ENCODE measurements at regions not wholly inside any gene's neighbourhood (a gene's known extent, or its start where the extent isn't known, plus 50 kb on each side); places are given as distances from the start of the nearest gene placed in this dataset.

- no peak for DNase-seq
Measured at GRCh38 chr1:115491298-115492018, 150.3 kb upstream of the VANGL1 start.

DNA sequence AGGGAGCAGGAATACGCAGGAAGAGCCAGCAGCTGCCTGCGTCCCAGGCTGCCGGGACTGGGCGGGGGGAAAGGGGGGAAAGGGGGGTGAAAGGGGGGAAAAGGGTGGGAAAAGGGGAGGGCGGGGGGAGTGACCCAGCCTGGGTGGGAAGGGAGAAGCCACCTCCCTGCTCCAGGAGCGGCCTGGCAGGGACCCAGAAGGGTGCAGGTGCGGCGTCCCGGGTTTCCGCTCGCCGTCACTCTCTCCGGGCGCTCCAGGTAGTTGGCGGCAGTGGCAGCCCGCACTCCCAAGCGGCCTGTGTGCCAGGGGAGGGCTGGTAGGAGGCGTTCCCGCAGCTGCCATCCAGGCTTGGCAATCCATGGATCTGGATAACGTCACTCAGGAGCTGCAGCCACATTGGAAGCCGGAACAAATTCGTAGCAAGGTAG lies 141.0 kb upstream of the NGF start:
- DNase-seq, result peak; percentile 44

- peak; percentile 41 for DNase-seq
Measured at GRCh38 chr1:115477071-115477470, 139.0 kb upstream of the NGF start.

- DNase-seq, result peak; percentile 53
Measured at GRCh38 chr1:115476616-115477015, 138.6 kb upstream of the NGF start.

DNA sequence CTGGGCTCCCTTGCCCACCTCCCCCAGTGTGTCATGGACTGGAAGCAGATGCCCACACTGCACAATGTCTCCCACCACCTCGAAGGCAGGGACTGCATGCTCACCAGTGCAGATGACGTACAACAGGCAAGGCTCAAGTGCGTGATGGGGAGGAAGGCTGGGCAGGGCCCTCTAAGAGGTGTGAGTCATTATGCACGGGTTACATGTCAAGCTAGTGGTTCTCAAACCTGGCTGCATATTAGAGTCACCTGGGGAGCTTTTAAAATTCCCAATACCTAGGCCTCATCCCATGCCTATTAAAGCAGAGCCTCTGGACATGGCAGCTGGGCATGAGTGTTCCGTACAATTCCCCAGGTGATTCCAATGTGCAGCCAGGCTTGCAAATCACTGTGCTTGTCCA lies 137.9 kb upstream of the NGF start:
- no peak for DNase-seq

DNA sequence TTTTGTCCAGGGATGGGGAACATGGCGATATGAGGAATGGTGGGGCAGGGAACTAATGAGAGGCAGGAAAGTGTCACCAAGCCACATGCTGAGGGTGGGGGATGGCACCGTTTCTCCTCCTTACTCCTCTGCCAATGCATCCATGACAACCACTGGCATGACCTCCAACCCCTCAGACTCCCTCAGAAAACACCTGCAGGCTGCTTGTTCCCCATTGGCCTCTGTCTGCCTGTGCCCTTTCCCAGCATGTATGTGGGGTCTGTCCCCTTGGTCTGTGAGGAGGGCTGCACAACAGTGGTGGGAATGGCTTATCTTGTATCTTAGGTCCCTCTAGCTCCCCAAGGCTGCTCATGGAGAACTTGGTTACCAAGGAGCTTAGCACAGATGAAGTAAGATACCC lies 137.2 kb upstream of the NGF start:
- peak; percentile 24 for DNase-seq

DNA sequence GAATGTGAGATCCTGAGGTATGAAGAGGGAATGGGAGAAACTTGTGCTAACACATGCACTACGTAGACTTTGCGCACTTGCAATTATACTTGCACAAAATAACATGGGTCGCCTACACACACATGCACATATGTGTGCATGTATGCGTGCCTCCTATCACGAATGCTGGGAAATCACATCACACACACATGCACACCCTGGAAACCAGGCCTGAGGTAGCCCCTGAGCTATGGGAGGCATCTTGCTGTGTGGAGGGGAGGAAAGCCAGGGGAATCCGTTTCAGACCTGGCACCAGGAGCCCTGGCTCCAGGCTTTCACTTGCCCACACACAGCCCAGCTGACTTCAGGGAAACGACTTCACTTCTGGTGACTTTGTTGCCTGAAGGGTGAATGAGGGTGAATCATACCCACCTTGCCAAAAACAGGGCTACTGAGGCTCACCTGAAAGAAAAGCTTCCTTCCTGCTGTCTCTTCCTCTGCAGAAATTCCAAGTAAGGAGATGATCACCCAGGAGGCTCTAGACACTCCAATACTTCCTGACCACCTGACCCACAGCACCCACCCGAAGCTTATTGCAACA lies 136.0 kb upstream of the NGF start:
- peak; percentile 52 for DNase-seq

DNA sequence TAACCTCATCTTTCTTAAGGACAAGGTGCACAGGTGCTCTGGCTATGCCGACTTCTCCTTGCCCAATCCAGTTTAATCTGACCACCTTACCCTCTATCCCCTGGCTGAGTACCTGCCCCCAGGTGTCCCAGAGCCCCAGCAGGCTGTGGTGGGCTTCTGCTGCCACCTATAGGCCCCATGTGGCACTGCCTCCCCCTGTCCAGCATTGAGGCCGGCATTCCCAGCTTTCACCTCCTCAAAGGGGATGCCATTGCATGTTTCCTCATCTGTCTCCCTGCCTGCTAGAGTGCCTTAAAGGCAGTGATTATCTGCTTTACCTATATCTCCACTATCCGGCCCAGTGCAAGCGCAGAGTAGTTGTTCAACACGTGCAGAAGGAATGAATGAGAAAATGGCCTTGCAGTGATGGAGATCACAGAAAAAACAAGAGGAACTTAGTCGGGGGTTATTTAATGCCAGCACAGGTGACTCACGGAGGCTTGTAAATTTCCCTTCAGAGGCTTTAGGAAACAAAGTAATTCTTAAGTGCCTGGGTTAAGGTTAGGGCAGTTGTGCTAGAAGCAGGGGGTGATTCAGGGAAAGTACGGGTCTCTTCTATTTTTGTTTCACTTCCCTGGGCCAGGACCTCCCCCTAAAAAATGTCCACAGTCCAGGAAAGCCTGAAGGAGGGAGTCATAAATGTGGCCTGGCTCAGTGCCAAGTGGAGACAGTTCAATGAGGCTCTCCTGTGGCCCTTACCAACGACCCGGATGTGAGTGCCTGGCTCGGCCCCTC lies 131.8 kb upstream of the NGF start:
- DNase-seq, result peak; percentile 86

GRCh38 chr1:115467790-115468189 lies 129.7 kb upstream of the NGF start:
- DNase-seq, result no peak

DNA sequence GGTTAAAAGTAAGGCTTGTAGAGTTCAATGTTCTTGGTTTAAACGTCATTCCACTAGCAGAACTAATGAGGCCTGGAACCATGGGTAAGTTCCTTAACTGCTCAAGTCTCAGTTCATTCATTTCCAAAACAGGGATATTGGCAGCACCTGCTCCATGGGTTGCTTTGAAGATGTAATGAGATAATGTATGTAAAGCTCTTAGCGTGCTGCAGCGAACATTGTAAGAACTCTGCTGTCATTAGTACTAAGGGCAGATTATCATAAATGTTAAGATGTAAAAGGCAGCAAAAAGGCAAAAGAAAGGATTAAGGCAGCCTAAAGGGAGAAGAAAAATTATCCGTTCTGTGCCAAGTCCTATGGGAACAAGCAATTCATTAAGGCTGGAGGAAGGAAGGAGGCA lies 129.1 kb upstream of the NGF start:
- DNase-seq, result no peak

DNA sequence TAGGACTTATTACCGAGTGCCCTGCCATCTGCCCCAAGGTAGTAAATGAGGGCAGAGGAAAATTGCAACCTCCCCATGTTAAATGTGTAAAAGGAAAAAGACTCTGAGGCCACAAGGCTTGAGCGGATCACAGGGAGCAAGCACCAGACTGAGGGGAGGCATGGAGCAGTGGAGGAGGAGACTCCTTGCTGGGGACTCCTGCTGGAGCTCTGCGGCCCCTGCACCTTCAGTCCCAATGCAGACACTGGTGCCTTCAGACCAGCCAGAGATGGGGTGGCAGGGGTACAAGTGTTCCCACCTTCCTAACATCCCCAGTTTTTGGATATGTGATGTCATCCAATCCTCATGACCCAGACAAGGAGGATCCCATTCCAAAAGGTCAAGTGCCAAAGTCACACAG lies 128.4 kb upstream of the NGF start:
- no peak for DNase-seq

DNA sequence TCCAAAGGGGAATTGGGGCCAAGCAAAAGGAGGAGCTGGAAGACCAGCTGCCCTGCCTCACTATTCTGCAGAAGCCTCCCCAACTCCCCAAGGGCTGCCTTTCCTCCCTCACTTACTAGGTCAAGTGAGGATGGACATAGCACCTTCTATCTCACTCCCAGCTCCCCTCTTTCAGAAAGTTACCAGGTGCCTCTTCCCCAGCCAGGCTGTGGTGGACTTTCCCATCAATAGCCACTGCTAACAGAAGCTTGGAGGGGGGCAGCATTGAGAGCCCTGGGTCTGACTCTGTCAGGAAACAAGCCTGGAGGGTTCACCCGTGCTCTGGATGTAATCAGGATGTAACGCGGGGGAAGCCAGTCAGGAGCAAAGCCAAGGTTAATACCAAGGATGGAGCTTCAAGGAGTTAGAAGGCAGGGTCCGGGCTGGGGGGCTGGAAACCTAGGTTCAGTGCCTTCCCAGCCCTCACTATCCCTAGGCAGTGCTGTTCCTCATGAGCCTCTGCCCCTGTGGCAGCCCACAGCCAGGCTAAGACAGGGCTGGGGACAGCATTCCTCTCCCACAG lies 127.8 kb upstream of the NGF start:
- DNase-seq, result no peak

GRCh38 chr1:115463347-115463746 lies 125.3 kb upstream of the NGF start:
- no peak for DNase-seq

- DNase-seq, result no peak
Measured at GRCh38 chr1:115462566-115463076, 124.6 kb upstream of the NGF start.

- no peak for DNase-seq
Measured at GRCh38 chr1:115461526-115461925, 123.5 kb upstream of the NGF start.

DNA sequence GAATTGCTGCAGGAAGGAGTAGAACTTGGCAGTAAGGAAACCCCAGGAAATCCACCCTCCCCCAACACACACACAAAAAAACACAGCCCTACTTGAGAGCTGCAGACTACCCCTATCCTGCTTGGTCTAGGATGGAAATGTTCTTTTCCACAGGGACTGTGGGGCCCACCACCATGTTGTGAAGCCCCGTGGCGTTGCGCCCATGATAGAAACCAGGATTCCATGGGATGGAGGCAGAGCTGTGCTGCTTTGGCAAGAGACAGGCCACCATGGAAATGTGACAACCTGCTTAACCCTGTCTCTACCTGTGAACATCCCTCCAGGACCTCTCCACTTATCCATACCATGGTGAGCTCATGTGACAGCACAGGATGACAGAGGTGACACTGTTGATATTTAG lies 121.1 kb upstream of the NGF start:
- no peak for DNase-seq

DNA sequence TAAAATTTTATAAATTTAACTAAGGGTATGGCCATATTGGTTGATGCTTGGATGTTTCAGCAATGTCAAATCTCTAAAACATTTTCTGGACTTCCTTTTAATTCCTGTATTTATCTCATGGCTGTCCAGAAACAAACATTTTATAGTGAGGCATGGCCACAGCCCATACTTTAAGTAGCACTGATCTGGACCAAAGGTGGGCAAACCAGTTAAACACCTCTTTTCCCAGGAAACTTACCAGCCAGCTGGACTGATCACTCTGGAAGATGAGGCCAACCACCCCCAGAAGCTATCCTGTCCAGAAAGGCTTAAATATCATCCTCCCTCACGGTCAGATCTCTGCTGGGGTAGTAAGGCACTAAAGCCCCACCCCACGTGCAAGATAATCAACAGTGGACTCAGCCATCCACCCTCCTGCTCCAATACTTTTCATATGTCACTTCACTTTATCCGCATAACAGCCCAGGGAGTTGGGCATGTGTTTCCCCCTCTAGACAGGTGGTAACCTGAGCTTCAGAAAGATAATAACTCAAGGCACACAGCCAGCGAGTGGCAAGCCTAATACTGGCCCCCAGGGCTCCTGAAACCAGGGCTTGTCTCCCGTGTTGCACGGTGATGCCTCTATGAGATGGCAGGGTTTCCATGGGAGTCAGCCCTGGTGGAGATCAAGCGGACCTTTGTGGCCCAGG lies 120.5 kb upstream of the NGF start:
- DNase-seq, result no peak

- DNase-seq, result no peak
Measured at GRCh38 chr1:115457289-115457688, 119.2 kb upstream of the NGF start.

DNA sequence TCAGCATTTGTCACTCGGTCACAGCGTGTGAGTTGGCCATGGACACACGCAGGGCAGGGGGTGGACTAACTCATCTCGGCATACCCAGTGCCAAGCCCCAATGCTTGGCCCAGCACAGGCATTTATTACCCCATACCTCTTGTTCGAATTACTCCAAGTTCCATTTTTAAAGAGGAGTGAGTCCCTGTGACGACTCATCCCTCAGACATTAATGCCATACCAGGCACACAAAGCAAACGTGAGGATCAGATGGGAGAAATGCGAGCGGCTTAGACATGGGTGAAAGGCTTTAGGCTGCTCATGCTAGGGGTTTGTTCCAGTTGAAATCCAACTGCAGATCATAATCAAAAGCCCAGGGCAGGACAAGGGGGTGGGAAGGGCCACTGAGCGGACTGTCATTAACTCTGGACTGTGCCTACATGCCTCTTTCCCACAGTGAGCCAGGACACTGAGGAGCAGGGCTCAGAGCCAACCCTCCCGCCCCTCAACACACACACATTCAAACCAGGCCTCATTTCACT lies 118.5 kb upstream of the NGF start:
- peak; percentile 65 for DNase-seq

DNA sequence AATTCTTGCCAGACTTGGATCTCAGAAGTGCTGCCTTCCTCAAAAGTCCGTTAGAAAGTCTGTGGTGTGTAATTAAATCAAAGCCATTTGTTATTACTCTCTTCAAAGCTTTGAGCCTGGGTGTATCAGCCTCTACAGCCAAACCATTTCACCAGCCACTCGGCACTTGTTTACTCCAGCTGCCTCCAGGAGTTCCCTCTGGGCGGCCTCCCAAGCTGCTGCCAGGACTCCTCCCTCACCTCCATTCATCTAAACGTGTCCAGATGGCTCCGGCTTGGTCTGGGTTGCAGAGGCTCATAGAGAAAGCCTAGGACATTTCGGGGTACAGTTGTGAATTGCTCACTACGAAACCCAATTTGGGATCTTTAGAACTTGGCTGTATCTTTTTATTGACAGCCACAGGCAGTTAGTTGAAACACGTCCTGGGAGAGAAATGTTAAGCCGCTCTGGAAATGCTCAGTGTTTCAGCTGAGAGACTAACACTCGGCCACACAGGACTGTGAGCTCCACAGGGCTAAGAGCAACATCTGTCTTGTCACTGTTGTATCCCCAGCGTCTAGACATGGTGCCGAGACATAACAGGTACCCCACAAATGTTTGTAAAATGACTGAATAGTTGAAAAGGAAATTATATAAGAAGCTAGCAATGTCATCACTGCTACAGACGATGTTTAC lies 116.9 kb upstream of the NGF start:
- DNase-seq, result peak; percentile 66

DNA sequence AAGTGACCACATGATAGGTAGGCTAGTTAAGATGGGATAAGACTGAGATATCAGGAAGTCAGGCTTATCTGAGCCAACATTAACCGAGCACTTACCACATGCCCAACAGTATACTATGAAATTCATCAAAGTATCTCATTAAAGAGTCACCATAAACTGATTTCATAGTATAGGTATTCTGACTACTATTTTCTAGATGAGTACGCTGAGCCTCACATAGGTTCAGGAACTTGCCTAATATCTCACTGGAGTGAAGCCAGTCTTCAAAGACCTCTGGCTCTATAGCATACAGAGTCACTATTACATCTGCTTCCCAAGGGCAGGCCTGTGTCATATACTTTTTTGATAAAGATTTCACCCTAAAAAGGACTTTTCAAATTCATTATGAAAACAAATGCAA lies 115.6 kb upstream of the NGF start:
- DNase-seq, result no peak

All from islet precursor cell (in vitro differentiated cells).